A549 (cell line): ENCODE measurements at regions not wholly inside any gene's neighbourhood (a gene's known extent, or its start where the extent isn't known, plus 50 kb on each side); places are given as distances from the start of the nearest gene placed in this dataset.

Experiments used
- ATAC-seq, 2 experiments: fragments of 200-7000 bp in 1 of 2; fragments of >200 bp in 1 of 2; cut with Nextera tagmentation in 1 of 2; cut with Tn5 transposase in 1 of 2; 3 replicates each; pipeline versions ENCODE4 v1.8.0 to v1.9.1; 2018 to 2020; ENCODE audit warnings: mild to moderate bottlenecking in 1 of 2, moderate library complexity in 1 of 2
- CTCF ChIA-PET: fragments of 300-600 bp; sonication (Branson Sonifier 250); formaldehyde crosslinking; extraction: SDS; loops from one replicate; lab custom pipeline; 2021; ENCODE audit warnings: antibody characterized with exemption, inconsistent platforms; lab: Yijun Ruan, JAX
- POLR2A ChIA-PET: fragments of 350-600 bp; formaldehyde crosslinking; extraction: SDS; loops from one replicate; lab custom pipeline; 2021; ENCODE audit warnings: antibody characterized with exemption, inconsistent platforms; lab: Yijun Ruan, JAX
- DNase-seq, 2 experiments: peaks; one replicate each; pipeline versions ENCODE4 v3.0.0 to v3.0.0-alpha.2; 2011 to 2016; ENCODE audit warnings: low read depth in 1 of 2, low spot score in 1 of 2
- FAIRE-seq: peaks from 2 replicates; lab custom pipeline; 2011; peaks lifted over from hg19 to GRCh38; lab: Jason Lieb, UNC
- H3K27ac ChIP-seq, 2 experiments: fragments of >200 bp; sonication (Bioruptor Twin); formaldehyde crosslinking; 3 replicates each; pipeline ENCODE4 v1.5.1; 2016 to 2017
- H3K4me1 ChIP-seq: fragments of >200 bp; sonication (Bioruptor Twin); formaldehyde crosslinking; 3 replicates; pipeline ENCODE4 v1.6.1; 2016
- H3K4me2 ChIP-seq: fragments of >200 bp; sonication (Bioruptor Twin); formaldehyde crosslinking; 3 replicates; pipeline ENCODE4 v1.6.1; 2016
- H3K4me3 ChIP-seq: fragments of >200 bp; sonication (Bioruptor Twin); formaldehyde crosslinking; 3 replicates; pipeline ENCODE4 v1.5.1; 2016
- H3K9me3 ChIP-seq: fragments of >200 bp; sonication (Bioruptor Twin); formaldehyde crosslinking; 3 replicates; pipeline ENCODE4 v1.6.1; 2016
- CBX8 ChIP-seq: fragments of 200-600 bp; sonication (generic); IDR thresholded peaks from 2 replicates; pipeline ENCODE4 v1.6.1; 2016
- CHD2 ChIP-seq: fragments of 150-350 bp; IDR thresholded peaks from 2 replicates; pipeline ENCODE4 v1.6.1; 2014; ENCODE audit warnings: low read length; ENCODE audit not compliant: partially characterized antibody
- CTCF ChIP-seq: fragments of >200 bp; sonication (Bioruptor Twin); formaldehyde crosslinking; IDR thresholded peaks from 3 replicates; pipeline ENCODE4 v1.5.1; 2016
- FOSB ChIP-seq: fragments of 250-450 bp; sonication (Bioruptor Pico); IDR thresholded peaks from 2 replicates; pipeline ENCODE4 v1.5.0; 2020; ENCODE audit warnings: mild to moderate bottlenecking, moderate library complexity
- KDM5A ChIP-seq: fragments of 200-600 bp; sonication (generic); IDR thresholded peaks from 2 replicates; pipeline ENCODE4 v1.6.1; 2016; ENCODE audit warnings: antibody characterized with exemption, mild to moderate bottlenecking
- MAZ ChIP-seq: fragments of 150-350 bp; IDR thresholded peaks from 2 replicates; pipeline ENCODE4 v1.6.1; 2014; ENCODE audit warnings: antibody characterized with exemption, low read depth, low read length, borderline replicate concordance
- PBX3 ChIP-seq: IDR thresholded peaks from 2 replicates; pipeline ENCODE4 v1.6.1; 2012
- POLR2A ChIP-seq: IDR thresholded peaks from 2 replicates; pipeline ENCODE4 v1.6.1; 2012; ENCODE audit warnings: mild to moderate bottlenecking, low read length
- POLR2AphosphoS2 ChIP-seq: conservative IDR thresholded peaks from 2 replicates; pipeline ENCODE4 v1.6.1; 2012; ENCODE audit warnings: low read length, improper control_type of control experiment, inconsistent platforms
- RAD21 ChIP-seq, 2 experiments: fragments of >200 bp in 1 of 2; sonication (Bioruptor Twin) in 1 of 2; formaldehyde crosslinking in 1 of 2; IDR thresholded peaks in 1 of 2; conservative IDR thresholded peaks in 1 of 2; 2 replicates in 1 of 2; 3 replicates in 1 of 2; pipeline ENCODE4 v1.6.1; 2012 to 2018; ENCODE audit warnings: inconsistent platforms in 1 of 2
- RCOR1 ChIP-seq: fragments of 150-350 bp; IDR thresholded peaks from 2 replicates; pipeline ENCODE4 v1.6.1; 2014; ENCODE audit warnings: antibody characterized with exemption, low read length, low read depth
- RFX5 ChIP-seq: fragments of 450-650 bp; IDR thresholded peaks from 2 replicates; pipeline ENCODE4 v1.7.1; 2014; ENCODE audit warnings: antibody characterized with exemption, mild to moderate bottlenecking, moderate library complexity
- RNF2 ChIP-seq: fragments of 200-600 bp; sonication (generic); IDR thresholded peaks from 2 replicates; pipeline ENCODE4 v1.6.1; 2016; ENCODE audit warnings: low read depth, mild to moderate bottlenecking, antibody characterized with exemption, moderate library complexity, borderline replicate concordance
- SMC3 ChIP-seq: fragments of >200 bp; sonication (Bioruptor Twin); formaldehyde crosslinking; IDR thresholded peaks from 3 replicates; pipeline ENCODE4 v1.6.1; 2018; ENCODE audit warnings: inconsistent platforms
- TP53 ChIP-seq: fragments of 250-450 bp; sonication (Bioruptor Pico); IDR thresholded peaks from 2 replicates; pipeline ENCODE4 v1.5.0; 2021; ENCODE audit warnings: mild to moderate bottlenecking, moderate library complexity
- USF2 ChIP-seq: fragments of 450-650 bp; IDR thresholded peaks from 2 replicates; pipeline ENCODE4 v1.6.1; 2014; ENCODE audit warnings: antibody characterized with exemption
- ZNF302 ChIP-seq: fragments of 250-450 bp; sonication (Bioruptor Pico); IDR thresholded peaks from 2 replicates; pipeline ENCODE4 v1.9.0; 2021; ENCODE audit warnings: inconsistent platforms, mild to moderate bottlenecking, moderate library complexity
- WGBS: methylation state at CpG from one replicate; pipeline ENCODE4 v1.1.6; 2017; ENCODE audit errors: missing lambda C conversion rate; 5-methylcytosine and 5-hydroxymethylcytosine counted together
- TF ChIP-seq, protein P1 (sequence below): fragments of 250-450 bp; sonication (Bioruptor Pico); IDR thresholded peaks from 2 replicates; pipeline ENCODE4 v1.5.0; 2021; ENCODE audit warnings: mild to moderate bottlenecking, moderate library complexity, borderline replicate concordance
- TF ChIP-seq, protein P2 (sequence below): fragments of 250-450 bp; sonication (Bioruptor Pico); IDR thresholded peaks from 2 replicates; pipeline ENCODE4 v1.5.0; 2020; ENCODE audit warnings: low read depth, mild to moderate bottlenecking, moderate library complexity

DNA sequence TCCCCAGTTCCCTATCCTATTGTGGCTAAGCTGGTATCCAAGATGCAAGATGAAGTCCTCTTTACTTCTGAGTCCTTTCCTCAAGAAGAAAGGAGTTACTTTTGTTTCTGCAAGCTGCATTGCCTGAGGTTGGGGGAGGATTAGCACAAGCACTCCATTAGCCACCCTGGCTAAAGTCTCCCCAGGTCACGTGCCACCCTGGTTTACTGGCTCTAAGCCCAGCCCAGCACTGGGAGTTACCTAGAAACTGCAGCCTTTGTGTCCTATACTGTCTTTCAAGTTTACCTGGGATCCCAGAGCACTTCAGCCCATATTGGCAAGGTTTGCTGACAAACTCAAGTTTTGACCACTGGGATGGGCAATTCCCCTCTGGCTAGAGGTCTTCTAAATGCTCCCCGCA is 78.4 kb upstream of the DBX1 start:
- POLR2A ChIA-PET: no interaction called here
- ATAC-seq: no peak

GRCh38 chr11:20235164-20235563 is 74.9 kb upstream of the DBX1 start:
- no peaks in the 10 kb centered on the region for H3K4me1 ChIP-seq
- no peak for FAIRE-seq
- POLR2A ChIA-PET: no interaction called here
- no peak for TF ChIP-seq FOSB (CRISPR knock-in tag)
- no peak for TF ChIP-seq USF2
- TF ChIP-seq ZNF302 (CRISPR knock-in tag): no peak
- no peak for TF ChIP-seq POLR2A
- no peak for TF ChIP-seq POLR2AphosphoS2
- TF ChIP-seq KDM5A: no peak
- TF ChIP-seq RAD21 (conservative IDR thresholded peaks at IDR 0.05 in 1 of 2, IDR thresholded peaks at IDR 0.05 in 1 of 2): no peak
- TF ChIP-seq CTCF: no peak
- no peak for TF ChIP-seq CBX8
- TF ChIP-seq MAZ: no peak
- no peak for TF ChIP-seq TP53 (CRISPR knock-in tag)
- TF ChIP-seq RCOR1: no peak
- TF ChIP-seq PBX3: no peak
- no peak for TF ChIP-seq SMC3
- TF ChIP-seq CHD2: no peak
- TF ChIP-seq, protein P1, sequence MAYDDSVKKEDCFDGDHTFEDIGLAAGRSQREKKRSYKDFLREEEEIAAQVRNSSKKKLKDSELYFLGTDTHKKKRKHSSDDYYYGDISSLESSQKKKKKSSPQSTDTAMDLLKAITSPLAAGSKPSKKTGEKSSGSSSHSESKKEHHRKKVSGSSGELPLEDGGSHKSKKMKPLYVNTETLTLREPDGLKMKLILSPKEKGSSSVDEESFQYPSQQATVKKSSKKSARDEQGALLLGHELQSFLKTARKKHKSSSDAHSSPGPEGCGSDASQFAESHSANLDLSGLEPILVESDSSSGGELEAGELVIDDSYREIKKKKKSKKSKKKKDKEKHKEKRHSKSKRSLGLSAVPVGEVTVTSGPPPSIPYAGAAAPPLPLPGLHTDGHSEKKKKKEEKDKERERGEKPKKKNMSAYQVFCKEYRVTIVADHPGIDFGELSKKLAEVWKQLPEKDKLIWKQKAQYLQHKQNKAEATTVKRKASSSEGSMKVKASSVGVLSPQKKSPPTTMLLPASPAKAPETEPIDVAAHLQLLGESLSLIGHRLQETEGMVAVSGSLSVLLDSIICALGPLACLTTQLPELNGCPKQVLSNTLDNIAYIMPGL (CRISPR knock-in tag): no peak
- TF ChIP-seq RFX5: no peak
- TF ChIP-seq RNF2: no peak
- TF ChIP-seq, all 56 proteins: peak for 0
- CTCF ChIA-PET: no interaction called here
- H3K4me2 ChIP-seq: no peak overlapping the region
- no peak overlapping the region for H3K27ac ChIP-seq
- ATAC-seq (no peak), DNase-seq (no peak)
- H3K4me3 ChIP-seq: no peak overlapping the region
- H3K9me3 ChIP-seq: peaks cover 2% of the 10 kb centered on the region; the same call in 1 of the 3 replicates

More for the DNA sequence above, 78.4 kb upstream of the DBX1 start:
- H3K4me3 ChIP-seq: no peak overlapping the region
- H3K9me3 ChIP-seq: peaks cover 10% of the 10 kb centered on the region; the same call in 2 of the 3 replicates
- no peak for FAIRE-seq
- no peak overlapping the region for H3K4me2 ChIP-seq
- H3K27ac ChIP-seq: no peak overlapping the region
- TF ChIP-seq ZNF302 (CRISPR knock-in tag) (no peak), RCOR1 (no peak), RAD21 (conservative IDR thresholded peaks at IDR 0.05 in 1 of 2, IDR thresholded peaks at IDR 0.05 in 1 of 2) (no peak)
- TF ChIP-seq, protein P2, sequence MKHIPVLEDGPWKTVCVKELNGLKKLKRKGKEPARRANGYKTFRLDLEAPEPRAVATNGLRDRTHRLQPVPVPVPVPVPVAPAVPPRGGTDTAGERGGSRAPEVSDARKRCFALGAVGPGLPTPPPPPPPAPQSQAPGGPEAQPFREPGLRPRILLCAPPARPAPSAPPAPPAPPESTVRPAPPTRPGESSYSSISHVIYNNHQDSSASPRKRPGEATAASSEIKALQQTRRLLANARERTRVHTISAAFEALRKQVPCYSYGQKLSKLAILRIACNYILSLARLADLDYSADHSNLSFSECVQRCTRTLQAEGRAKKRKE (CRISPR knock-in tag): no peak
- CTCF ChIA-PET: no interaction called here
- DNase-seq: no peak
- H3K4me1 ChIP-seq: no peaks in the 10 kb centered on the region
- 13% methylated on average over 2 of the region's 2 CpGs for WGBS
